HG03108 (cell line): ENCODE measurements at regions not wholly inside any gene's neighbourhood (a gene's known extent, or its start where the extent isn't known, plus 50 kb on each side); places are given as distances from the start of the nearest gene placed in this dataset.
"Not testable (repeated sequence)": the region's sequence is repeated elsewhere in the genome, so short reads cannot be mapped to it uniquely, and the experiment has no call there.

ENCODE experiments used
- ATAC-seq: cut with Tn5 transposase; IDR thresholded peaks from one replicate; pipeline ENCODE4 v1.9.1; 2021; ENCODE audit warnings: moderate library complexity; ENCODE audit not compliant: unreplicated experiment

- no peak for ATAC-seq
Measured at GRCh38 chr5:153939101-153939500, 99.6 kb downstream of the FAM114A2 start.

GRCh38 chr5:153938191-153938842 lies 100.4 kb downstream of the FAM114A2 start:
- no peak for ATAC-seq

- no peak for ATAC-seq
Measured at GRCh38 chr5:153937661-153938060, 101.0 kb downstream of the FAM114A2 start.

- ATAC-seq, result not testable (repeated sequence)
Measured at GRCh38 chr5:153935151-153935550, 103.6 kb downstream of the FAM114A2 start.

GRCh38 chr5:153926201-153926600 lies 112.5 kb downstream of the FAM114A2 start:
- ATAC-seq, result no peak

- no peak for ATAC-seq
Measured at GRCh38 chr5:153919161-153919560, 119.5 kb downstream of the FAM114A2 start.

GRCh38 chr5:153907170-153907775 lies 131.4 kb downstream of the FAM114A2 start:
- no peak for ATAC-seq

DNA sequence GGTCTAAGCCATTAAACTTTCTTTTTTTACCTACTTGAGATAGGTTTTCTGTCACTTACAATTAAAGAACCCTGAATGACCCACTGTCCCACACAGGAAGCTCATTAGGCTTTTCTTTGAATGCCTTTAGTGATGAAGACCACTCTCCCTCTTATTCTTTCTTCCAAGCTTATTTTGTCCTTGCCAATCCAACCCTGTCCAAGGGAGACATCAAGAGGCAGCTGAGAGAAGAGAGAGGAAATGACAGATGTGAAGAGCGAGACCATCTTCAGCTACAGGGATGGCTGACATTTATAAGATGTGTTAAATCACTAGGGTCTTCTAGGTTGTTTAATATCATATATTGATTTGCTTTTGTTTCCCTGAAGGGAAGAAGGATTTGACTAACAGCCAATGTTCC lies 133.5 kb downstream of the FAM114A2 start:
- no peak for ATAC-seq

DNA sequence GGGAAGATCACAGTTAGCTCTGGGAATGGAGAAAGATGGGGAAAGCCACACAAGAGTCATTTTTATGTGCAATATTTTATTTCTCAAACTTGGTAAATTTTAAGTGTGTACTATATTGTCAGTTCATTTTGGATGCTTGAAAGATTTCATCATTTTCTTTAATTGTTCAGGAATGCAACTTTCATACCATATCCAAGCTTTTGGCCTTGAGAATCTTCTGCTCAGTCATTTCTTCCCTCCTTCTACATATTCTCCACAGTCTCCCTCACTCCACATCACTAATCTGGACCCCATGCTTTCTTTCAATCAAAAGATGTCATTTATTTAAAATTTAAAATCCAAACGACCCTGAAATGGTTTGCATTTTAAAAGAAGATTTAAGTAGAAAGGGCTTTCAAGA lies 135.4 kb downstream of the FAM114A2 start:
- ATAC-seq, result no peak

GRCh38 chr5:153902016-153902415 lies 136.7 kb downstream of the FAM114A2 start:
- ATAC-seq, result no peak

- ATAC-seq, result no peak
Measured at GRCh38 chr5:153901449-153901848, 137.3 kb downstream of the FAM114A2 start.

- no peak for ATAC-seq
Measured at GRCh38 chr5:153900703-153901395, 137.9 kb downstream of the FAM114A2 start.

GRCh38 chr5:153899746-153900145 lies 139.0 kb downstream of the FAM114A2 start:
- ATAC-seq, result no peak

- peak; percentile 98 for ATAC-seq
Measured at GRCh38 chr5:153896701-153897100, 142.0 kb downstream of the FAM114A2 start.

DNA sequence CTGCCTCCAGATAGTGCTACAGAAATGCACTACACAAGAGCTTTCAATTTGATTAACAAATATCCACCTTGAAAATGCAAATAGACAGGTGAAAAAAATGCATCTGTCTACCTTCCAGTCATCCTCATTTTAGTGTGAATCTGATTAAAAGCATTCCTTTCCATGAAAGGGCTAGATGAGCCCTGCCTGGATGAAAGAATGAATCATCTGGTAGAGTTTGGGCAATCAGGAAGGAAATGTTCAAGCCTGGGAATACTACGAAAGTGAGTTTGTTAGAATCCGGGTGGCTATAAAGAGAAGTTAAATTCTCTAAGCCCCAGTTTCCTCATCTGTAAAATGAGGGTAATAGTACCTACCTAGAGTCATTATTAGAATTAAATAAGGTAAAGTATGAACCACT lies 142.6 kb downstream of the FAM114A2 start:
- ATAC-seq, result no peak

- no peak for ATAC-seq
Measured at GRCh38 chr5:153895266-153895665, 143.4 kb downstream of the FAM114A2 start.

DNA sequence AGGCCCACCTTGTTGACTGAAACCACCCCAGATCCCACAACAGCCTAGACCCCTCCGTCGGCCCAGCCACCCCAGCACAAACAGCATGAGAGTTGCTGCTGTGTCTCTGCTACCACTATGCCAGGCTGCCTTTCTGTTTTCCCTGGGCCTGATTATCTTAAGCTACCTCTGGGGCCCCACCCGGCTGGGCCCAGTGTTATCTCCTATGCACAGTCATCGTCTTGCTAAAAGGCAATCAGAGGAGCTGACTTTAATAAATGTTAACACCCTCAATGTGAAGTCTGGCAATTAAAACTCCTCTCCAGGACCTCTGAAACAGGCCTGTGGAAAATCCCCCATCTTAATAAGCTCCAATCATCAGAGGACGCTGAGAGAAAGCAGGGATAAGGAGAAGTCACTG lies 144.9 kb downstream of the FAM114A2 start:
- ATAC-seq, result no peak

DNA sequence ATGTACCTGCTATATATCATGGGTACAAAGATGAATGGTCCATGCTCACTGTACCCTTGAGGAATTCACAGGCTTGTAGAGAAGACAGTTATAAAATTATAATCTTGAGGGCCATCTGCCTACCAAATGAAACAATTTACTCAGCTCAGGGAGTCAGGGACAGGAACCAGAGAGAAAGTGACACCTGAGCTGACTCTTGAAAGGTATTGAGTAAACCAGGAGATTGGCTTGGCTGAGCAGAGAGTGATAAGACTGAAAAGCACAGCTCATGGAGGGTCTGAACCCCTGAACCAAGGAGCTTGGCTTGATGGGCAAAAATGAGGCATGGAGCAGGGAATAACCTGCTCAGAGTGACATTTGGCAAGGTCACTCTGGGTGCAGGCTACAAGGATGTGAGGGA lies 147.3 kb downstream of the FAM114A2 start:
- ATAC-seq, result no peak

DNA sequence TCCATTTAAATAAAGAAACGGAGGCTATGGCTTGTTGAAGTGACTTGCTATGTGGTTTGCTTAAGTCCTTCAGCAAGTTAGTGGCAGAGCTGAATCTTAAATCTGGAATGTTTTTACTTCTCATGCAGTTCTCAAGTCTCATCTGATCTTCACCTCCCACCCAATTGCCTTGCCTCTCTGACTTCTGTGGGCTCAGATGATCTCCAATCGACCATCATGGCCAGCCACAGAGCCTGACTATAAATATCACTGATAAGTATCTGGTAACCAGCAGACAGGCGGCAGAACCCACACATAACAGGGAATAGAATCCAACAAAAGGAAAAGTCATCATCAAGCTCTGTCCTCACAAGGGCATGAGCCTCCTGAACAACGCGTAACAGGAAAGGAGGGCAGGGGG lies 149.9 kb downstream of the FAM114A2 start:
- no peak for ATAC-seq

GRCh38 chr5:153885141-153885540 lies 153.6 kb downstream of the FAM114A2 start:
- ATAC-seq, result no peak

GRCh38 chr5:153884612-153884957 lies 154.1 kb downstream of the FAM114A2 start:
- ATAC-seq, result no peak

DNA sequence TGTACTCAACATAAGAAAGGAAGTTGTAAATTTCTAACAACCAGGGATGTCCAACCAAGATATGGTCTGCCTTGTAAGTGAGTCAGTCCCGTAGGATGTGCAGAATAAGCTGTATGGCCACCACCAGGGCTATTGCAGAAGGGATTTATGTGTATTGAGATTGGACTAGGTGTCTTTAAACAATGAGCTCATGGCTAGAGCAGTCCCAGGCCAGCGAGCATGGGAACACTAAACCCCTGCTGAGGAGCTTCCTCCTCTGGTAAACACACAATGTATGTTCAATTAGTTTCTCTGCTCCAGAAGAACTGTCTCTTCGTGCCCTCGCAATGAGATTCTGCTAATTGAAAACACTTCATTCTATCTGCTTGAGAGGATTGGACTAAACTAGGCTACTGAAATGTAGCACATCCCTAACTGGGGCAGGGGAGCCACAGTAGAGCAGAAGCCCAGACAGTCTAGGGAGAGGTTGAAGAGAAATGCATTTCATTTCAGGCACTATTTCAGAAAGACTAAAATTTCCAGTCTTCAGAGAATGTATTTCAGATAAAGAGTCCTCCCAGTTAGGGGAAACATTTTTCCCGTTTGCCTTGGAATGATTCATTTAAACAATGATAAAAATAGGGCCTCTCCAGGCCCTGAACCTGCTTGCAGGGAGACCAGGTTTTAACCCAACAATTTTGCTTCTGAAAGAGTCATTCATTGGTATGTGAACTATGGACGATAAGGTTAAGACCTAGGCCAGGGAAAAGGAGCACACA lies 154.7 kb downstream of the FAM114A2 start:
- ATAC-seq, result no peak
